GM19328 (cell line): ENCODE measurements at regions not wholly inside any gene's neighbourhood (a gene's known extent, or its start where the extent isn't known, plus 50 kb on each side); places are given as distances from the start of the nearest gene placed in this dataset.

Experiments used
- ATAC-seq: cut with Tn5 transposase; IDR thresholded peaks from one replicate; pipeline ENCODE4 v1.9.1; 2021; ENCODE audit warnings: mild to moderate bottlenecking, moderate library complexity; ENCODE audit not compliant: unreplicated experiment

DNA sequence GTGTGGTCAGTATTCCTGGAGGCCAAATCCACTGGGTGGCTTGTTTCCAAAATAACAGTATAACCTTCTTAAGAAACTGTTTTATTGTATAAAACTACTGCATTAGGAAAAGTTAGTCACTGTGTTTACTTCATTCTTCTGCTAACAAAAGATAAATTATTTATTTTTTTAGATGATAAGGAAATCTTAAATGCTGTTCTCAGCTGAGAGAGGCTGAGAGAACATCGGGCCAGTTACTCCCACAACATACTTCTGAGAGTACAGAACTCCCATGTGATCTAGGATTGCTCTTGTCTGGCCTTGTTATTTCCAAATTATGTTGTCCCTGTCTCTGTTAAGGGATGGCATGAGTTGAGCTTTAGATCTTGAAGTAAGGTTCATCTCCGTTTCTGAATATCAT, 96.7 kb upstream of the CXADR start:
- ATAC-seq, result no peak

DNA sequence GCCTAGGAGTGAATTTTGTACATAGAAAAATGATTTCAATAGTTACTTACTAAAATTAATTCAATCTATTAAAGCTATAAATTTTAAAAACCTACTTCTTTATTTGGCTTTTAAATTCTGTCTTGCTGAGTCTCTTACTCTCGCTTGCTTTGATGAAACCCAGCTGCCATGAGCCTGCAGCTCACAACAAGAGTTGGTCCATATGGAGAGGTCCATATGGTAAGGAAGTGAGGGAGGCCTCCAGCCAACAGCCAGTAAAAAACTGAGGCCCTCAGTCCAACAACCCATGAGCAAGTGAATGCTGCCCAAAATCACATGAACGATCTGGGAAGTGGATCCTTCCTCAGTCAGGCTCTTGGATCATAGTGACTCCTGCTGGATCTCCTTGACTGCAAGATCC, 89.9 kb upstream of the CXADR start:
- no peak for ATAC-seq

DNA sequence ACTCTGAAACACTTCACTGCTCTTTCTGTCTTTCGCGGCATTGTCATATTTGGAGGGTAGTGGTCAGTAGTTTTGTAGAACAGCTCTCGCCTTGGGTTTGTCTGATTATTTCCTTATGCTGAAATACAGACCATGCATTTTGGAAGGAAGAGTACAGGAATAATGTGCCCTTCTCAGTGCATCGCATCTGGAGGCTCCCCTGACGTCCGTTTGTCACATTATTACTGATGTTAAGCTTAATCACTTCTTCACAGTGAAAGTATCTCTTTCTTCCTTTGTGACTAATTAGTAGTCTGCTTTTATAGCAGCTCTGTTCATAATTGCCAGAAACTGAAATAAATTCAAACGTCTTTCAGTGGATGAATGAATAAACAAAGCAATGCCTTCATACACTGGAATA, 85.7 kb upstream of the CXADR start:
- no peak for ATAC-seq

DNA sequence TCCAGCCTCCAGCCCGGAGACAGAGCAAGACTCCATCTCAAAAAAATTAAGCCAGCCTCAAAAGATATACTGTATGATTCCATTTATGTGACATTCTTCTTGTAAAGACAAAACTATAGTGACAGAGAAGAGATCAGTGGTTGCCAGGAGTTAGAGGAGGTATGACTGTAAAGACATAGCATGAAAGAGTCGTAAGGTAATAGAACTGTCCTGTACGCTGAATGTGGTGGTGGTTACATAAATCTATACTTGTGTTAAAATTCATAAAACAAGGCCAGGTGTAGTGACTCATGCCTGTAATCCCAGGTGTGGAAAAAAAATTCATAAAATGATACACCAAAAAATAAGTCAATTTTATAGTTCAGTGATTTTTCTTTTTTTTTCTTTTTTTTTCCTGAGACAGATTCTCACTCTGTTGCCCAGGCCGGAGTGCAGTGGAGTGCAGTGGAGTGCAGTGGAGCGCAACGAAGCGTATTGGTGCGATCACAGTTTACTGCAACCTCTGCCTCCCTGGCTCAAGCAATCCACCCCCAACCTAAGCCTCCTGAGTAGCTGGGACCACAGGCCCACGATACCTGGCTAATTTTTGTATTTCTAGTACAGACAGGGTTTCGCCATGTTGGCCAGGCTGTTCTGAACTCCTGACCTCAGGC, 84.9 kb upstream of the CXADR start:
- peak; percentile 97 for ATAC-seq

DNA sequence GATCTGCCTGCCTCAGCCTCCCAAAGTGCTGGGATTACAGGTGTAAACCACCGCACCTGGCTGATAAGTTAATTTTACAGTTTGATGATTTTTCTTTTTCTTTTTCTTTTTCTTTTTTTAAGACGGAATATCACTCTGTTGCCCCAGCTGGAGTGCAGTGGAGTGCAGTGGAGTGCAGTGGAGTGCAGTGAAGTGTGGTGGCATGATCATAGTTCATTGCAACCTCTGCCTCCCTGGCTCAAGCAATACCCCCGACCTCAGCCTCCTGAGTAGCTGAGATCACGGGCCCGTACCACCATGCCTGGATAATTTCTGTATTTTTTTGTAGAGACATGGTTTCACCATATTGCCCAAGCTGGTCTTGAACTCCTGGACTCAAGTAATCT, 84.4 kb upstream of the CXADR start:
- peak; percentile 61 for ATAC-seq

DNA sequence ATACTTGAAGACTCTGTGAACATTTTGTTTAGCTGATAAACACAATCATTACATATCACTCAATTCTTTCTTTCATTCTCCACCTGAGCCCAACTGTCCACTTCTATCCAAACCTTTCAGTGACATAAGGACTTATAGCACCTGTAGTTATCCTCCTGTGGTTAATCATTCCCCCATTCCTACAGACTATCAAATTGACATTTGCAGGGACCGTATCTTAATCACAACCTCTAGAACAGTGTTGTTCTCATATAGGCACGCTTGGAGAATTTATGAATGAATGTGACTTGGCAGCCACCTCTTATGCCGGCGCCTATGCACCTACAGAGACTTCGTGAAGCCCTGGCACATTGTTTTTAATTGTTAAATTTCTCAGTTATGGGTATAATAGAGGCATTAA, 83.9 kb upstream of the CXADR start:
- ATAC-seq, result no peak

DNA sequence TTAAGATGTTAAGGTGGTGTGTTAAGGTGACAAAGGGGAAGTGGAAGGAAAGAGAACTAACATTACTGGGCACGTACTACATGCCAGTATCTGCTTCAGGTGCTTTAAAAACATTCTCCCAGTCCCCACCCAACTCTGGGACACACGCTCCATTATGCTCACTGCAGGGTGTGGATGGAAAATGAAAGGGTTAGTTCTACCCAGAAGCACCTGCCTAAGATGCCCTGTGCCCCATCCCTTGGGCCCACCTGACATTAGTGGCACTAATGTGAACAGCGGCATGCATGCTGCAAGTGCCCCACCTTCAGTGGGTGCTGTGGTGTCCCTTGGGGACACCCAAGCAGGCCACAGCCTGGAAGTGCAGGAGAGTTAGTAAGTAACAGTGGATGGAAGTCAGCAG, 82.9 kb upstream of the CXADR start:
- no peak for ATAC-seq

DNA sequence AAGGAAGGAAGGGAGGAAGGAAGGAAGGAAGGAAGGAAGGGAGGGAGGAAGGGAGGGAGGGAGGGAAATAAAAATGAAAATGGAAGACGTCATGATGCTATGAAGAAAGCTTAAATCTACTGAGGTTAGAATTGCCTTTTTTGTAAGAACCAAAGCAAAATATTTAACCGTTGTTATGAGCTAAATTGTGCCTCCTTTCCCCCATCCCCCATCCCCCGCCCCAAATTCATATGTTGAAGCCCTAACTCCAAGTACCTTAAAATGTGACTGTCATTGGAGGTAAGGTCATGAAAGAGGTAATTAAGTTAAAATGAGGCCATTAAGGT, 80.1 kb upstream of the CXADR start:
- ATAC-seq, result no peak

DNA sequence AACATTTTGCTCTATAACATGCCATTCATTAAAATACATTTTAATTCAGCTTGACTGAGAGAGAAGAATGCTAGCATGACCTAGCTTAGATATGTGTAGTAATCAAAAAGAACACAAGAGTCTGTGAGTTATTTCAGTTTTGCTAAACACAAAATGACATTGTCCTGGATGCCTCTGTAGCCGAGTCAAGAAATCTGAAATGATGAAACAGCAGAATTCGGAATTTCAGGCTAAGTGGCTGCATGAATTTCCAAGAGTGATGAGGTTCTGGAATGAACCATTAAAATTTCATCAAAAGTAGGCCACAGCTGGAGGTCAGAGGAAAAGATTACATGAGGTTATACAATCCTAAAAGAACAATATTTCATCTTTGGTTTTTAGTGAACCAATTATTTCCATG, 79.1 kb upstream of the CXADR start:
- ATAC-seq, result no peak

DNA sequence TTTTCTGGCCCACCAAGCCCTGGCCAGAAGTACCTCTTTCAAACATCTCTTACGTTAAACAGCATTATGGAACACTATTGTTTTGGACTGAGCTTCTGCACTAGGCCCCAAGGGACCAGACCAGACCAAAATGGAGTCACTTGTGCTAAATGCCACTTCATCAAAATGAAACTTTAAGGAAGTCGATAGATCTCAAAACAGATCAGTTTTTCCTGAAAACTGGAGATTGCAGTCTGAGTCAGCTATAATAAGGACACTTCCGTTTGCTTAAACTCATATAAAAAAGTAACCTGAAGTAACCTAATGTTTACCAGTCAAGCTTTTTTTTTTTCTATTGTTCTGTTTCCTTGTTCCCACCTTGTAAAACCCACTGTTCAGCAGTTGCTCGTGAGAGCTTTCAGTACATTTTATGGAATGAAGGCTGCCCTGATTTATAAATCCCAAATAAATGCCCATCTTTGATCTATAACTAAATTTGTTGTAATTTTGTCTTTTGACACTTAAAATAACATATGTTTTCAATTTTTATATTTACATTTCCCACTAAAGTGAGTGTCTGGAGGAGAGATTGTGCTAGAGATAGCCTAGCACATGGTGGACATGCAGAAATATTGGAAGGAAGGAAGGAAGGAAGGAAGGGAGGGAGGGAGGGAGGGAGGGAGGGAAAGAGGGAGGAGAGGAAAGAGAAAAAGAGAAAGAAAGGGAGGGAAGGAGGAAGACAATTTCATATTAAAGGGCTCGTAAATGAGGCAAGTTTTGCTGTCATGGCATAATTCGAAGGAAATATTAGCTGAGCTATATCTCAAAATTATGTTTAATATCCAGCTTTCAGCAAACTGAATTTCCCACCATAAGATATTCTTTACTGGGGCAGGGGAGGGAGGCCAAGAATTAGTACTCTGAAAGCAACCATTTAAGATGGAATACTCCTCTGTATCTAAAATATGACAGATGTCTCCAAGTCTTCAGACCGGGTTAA, 77.0 kb upstream of the CXADR start:
- no peak for ATAC-seq

DNA sequence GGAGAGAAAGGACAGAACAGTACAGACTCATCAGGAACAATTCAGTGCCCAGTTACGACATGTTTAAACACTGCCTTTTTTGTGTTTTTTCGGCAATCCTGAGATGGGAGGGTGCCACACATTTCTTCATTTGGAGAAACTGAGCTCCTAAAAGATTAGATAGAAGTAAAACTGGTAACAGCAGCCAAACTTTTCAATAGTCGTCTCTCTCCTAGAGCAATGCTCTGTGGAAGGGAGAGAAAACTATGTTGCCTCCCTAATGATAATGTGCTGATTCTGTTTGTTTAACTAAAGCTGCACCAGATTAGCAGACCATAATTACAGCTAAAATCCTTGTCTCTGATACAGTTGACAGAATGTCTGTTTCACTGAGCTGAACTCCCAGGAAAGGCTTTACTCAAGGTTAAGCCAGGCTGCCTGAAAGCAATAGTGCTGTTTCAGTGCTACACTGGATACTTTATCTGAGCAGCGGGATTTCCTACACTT, 76.2 kb upstream of the CXADR start:
- no peak for ATAC-seq

DNA sequence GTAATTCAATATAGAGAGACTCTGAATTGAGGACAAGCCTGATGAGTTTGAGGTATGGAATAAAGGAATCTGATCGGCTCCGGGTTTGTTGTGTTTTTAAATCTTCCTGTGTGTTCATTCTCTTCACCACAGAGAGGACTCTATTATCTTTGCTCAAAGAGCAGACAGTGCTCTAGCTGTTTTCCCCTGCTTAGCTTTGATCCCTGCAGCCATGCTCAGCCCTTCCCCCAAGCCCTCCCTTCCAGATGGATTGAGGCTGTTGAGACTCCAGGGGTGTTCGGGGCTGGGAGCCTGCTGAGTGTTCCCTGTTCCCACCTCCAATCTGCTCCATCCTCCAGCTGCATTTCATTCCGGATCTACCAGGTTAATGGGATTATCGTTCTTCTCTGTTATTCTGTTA, 74.2 kb upstream of the CXADR start:
- no peak for ATAC-seq

DNA sequence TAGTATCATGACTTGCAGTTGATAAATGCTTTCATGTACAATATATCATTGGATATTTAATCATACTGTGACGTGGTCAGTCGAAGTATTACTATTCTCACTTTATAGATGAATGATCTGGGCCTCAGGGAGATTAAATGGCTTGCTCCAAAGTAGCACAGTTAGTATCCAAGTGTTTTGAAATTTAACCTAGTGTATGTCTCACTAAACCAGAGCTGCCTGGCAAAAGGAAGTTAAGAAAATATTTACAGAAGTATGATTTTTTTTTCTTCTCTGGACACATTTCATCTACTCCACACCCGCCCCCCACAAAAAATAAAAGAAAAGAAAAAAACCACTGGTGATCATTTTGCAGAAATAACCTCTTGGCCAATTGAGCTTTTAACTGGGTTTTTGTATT, 71.9 kb upstream of the CXADR start:
- ATAC-seq, result no peak

DNA sequence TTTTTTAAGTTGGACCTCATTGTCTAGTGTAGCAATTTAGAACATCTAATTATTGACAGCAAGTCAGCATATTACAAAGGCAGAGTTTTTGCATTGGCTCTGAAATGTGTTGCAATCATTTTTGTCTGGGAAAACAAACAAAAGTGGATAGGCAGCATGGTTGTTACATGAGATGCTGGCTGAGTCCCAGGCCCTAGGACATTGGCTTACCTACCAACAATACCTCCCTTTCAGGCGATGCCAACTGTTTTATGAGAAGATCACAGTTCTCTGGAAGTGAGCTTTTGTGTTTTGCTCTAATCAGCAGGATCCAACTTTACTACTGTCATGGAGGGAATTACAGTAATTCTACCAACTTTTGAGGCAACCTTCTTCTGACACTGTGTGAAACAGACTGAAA, 71.5 kb upstream of the CXADR start:
- no peak for ATAC-seq

DNA sequence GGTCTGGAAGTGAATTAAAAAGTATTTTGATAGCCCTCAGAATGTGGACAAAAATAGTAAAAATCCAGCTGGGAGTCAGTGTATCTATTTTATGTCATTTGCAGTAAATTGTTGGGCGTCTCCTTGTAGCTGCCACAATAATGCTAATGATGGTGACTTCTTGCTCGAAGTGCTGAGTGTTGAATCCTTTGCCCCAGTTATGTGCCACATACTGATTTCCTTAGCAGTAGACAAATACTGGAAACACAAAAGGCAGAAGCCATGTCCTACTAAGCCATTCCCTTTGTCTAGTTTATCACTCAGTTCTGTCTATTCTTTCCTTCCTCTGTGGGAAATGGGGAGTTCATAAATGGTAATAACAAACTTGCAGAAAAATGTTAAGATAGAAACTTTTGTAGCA, 70.7 kb upstream of the CXADR start:
- no peak for ATAC-seq

DNA sequence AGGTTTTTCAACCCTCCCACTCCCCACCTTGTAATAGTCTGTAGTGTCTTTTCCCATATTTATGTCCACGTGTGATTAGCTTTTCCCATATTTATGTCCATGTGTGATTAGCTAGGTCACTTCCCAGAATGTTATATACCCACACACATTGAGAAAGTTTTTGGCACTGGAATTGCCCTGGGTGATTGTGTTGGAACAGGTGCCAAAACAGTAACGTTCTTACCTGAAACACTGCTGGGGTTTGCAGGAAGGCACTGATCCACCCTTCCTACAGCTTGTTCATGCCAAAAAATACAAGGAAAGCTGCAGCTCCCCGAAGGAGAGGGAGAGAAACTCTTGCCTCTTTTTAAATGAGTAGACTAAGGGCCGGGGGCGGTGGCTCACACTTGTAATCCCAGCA, 68.0 kb upstream of the CXADR start:
- no peak for ATAC-seq

DNA sequence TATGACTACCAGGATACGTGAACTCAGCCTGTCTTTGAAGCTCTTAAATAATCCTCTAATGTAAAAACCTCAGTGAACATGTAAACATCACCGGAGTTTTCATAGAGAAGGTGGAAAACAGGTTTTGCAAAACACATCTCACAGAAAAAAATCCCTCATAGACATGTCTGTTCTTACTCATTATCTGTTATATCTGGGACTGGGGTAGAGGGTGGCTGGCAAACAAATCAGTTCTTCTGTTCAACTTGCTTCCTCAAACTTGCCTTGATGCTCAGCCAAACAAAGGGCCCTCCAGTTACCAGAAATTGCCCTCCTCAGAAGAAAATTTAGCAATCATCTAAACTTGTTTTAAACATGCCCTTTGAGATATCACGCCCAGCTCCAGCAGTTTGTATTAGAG, 66.1 kb upstream of the CXADR start:
- ATAC-seq, result no peak

DNA sequence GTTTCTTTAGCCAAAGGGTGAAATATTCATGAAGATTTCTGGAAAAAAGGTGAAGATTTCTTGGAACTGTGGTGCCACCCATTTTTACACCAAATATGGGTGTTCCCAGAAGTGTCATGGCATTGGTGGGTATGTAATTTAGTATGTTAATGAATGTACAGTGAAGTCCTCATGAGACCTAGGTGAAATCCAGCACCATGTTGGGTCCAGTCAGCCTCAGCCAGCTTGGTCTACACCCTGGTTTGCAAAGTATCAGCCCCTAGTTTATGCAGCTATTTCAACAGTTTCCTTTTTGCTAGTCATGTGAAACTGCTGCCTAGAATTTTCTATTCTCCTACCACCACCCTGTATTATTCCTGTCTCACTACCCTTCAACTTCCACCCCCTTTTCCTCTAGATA, 63.1 kb upstream of the CXADR start:
- ATAC-seq, result no peak

DNA sequence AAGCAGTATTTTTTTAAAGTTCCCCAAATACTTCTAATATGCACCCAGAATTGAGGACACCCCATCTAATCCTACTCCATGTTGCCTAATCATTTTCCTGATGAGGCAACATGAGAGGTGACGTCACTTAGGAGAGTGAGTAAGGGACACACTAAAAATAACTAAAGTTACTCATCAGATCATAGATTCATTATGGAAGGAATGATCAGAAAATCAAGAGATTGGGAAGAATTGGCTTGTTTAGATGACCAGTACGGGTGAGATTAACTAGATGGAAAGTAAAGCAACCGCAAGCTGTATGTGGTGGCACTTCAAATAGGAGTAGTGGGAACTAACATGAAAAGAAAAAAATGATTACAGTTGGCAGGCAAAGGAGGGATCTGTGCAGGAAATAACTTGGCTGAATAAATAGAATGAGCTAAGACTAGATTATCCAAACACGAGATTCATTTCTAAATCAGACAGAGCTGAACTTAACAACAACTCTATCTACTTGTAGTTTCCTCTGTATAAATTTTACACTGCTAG, 61.4 kb upstream of the CXADR start:
- no peak for ATAC-seq

DNA sequence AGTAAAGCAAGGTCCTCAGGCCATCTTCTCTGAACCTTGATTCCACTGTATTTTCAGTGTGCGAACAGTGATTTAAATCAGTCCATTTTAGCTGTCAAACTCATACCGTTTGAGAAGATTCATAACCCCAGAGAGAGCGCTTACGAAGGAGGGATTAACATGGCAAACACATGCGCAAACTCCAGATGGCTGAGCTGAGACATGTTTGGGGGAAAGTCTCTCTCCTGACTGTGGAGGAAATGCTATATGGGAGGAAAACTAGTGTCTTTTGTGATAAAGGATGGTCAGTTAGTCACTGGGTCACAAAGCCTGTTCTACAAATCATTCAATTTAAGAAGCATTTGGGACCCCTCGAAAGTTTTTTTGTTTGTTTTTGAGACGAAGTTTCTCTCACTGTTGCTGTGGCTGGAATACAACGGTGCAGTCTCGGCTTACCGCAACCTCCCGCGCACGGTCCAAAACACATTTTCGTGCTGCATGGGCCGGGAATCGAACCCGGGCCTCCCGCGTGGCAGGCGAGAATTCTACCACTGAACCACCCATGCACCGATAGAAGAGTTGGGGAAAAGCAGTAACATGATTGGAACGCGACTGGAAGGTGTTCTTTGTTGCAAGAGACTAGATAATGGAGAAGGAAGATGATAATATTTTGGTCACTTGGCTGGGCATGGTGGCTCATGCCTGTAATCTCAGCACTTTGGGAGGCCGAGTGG, 58.4 kb upstream of the CXADR start:
- peak; percentile 66 for ATAC-seq

DNA sequence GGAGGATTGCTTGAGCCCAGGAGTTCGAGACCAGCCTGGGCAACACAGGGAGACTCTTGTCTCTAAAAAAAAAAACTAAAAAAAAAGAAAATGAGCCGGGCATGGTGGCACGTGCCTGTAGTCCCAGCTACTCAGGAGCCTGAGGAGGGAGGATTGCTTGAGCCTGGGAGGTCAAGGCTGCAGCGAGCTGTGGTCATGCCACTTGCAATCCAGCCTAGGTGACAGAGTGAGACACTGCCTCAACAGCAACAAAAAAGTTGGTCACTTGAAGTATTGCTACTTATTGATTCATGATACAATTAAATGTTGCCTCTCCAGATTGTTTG, 57.9 kb upstream of the CXADR start:
- no peak for ATAC-seq

DNA sequence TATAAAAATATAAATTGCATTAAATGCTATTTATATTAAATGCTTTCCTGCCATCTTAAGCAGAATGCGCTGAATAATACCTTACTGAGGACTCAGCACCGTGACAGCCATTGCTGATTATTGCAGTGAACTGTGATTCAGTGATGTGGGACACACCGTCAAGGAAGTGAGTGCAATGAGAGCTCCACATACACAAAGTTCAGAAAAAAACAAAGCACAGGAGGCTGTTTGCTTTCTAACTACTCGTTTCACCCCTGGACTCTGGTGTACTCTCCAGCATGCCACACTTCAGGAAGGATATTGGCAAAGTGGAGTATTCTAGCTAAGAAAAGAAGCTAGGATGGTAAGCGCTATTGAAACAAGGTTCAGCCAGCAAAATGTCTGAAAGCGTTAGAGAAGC, 57.4 kb upstream of the CXADR start:
- ATAC-seq, result no peak
